GM12878 (cell line): ENCODE measurements at regions not wholly inside any gene's neighbourhood (a gene's known extent, or its start where the extent isn't known, plus 50 kb on each side); places are given as distances from the start of the nearest gene placed in this dataset.

Source experiments
- BACH1 ChIP-seq: fragments of 450-650 bp; IDR thresholded peaks from 2 replicates; pipeline ENCODE4 v1.6.1; 2017; ENCODE audit warnings: mild to moderate bottlenecking, borderline replicate concordance
- FOS ChIP-seq: IDR thresholded peaks from 3 replicates; pipeline ENCODE4 v1.6.1; 2011; ENCODE audit warnings: borderline replicate concordance; ENCODE audit not compliant: insufficient read length; ENCODE audit errors: extremely low read depth
- HDGF ChIP-seq: fragments of 450-650 bp; IDR thresholded peaks from 2 replicates; pipeline ENCODE4 v1.6.1; 2016; ENCODE audit warnings: antibody characterized with exemption
- MAX ChIP-seq: IDR thresholded peaks from 2 replicates; pipeline ENCODE4 v1.6.1; 2012; ENCODE audit warnings: low read depth, low read length, improper control_type of control experiment

GRCh38 chr9:134590240-134591081 is 51.1 kb upstream of the COL5A1 start:
- TF ChIP-seq HDGF (no peak), MAX (no peak), BACH1 (no peak), FOS (no peak)
